Natural killer cell (primary cell): ENCODE measurements at regions not wholly inside any gene's neighbourhood (a gene's known extent, or its start where the extent isn't known, plus 50 kb on each side); places are given as distances from the start of the nearest gene placed in this dataset.
"Not testable (repeated sequence)": the region's sequence is repeated elsewhere in the genome, so short reads cannot be mapped to it uniquely, and the experiment has no call there.

Source experiments
- ATAC-seq, 3 donors: fragments of 150-1000 bp in 2 of 3; fragments of 200-7000 bp in 1 of 3; cut with Tn5 transposase; 1 replicate in 1 of 3; 2 replicates in 2 of 3; pipeline ENCODE4 v1.10.0; 2021; ENCODE audit warnings: mild to moderate bottlenecking in 2 of 3, moderate library complexity in 2 of 3
- DNase-seq, 2 donors: peaks; one replicate each; pipeline versions ENCODE4 v3.0.0 to v3.0.0-alpha.2; 2013 to 2021; ENCODE audit warnings: mixed read lengths in 1 of 2
- H3K27ac ChIP-seq: one replicate; pipeline ENCODE4 v1.5.1; 2013; ENCODE audit warnings: mild to moderate bottlenecking, low read length
- H3K27me3 ChIP-seq: one replicate; pipeline ENCODE4 v1.6.1; 2013; ENCODE audit warnings: low read length; ENCODE audit not compliant: control insufficient read depth, insufficient read depth
- H3K36me3 ChIP-seq: one replicate; pipeline ENCODE4 v1.6.1; 2013; ENCODE audit warnings: low read length; ENCODE audit not compliant: control insufficient read depth, insufficient read depth
- H3K4me1 ChIP-seq: one replicate; pipeline ENCODE4 v1.6.1; 2013; ENCODE audit warnings: low read length; ENCODE audit not compliant: control insufficient read depth, insufficient read depth
- H3K4me3 ChIP-seq: one replicate; pipeline ENCODE4 v1.5.1; 2013; ENCODE audit warnings: low read length
- H3K9me3 ChIP-seq: one replicate; pipeline ENCODE4 v1.6.1; 2013; ENCODE audit warnings: low read length; ENCODE audit not compliant: control insufficient read depth, insufficient read depth
- H3K27ac Mint-ChIP-seq, 2 donors: one replicate each; pipeline ENCODE4 v1.8.0; 2022; ENCODE audit warnings: mild to moderate bottlenecking in 2 of 2, mixed read lengths in 2 of 2, moderate library complexity in 1 of 2
- H3K27me3 Mint-ChIP-seq, 2 donors: one replicate each; pipeline ENCODE4 v1.8.0; 2022; ENCODE audit warnings: low read depth in 2 of 2, mixed read lengths in 2 of 2
- H3K36me3 Mint-ChIP-seq: one replicate; pipeline ENCODE4 v1.8.0; 2022; ENCODE audit warnings: mixed read lengths
- H3K4me1 Mint-ChIP-seq, 2 donors: one replicate each; pipeline ENCODE4 v1.8.0; 2022; ENCODE audit warnings: mixed read lengths in 2 of 2
- H3K4me3 Mint-ChIP-seq: one replicate; pipeline ENCODE4 v1.8.0; 2022; ENCODE audit warnings: mild to moderate bottlenecking, moderate library complexity, mixed read lengths
- H3K9me3 Mint-ChIP-seq, 2 donors: one replicate each; pipeline ENCODE4 v1.8.0; 2022; ENCODE audit warnings: mixed read lengths in 2 of 2
- CTCF ChIP-seq: fragments of 200-600 bp; IDR thresholded peaks from one replicate; pipeline ENCODE4 v1.8.0; 2022; ENCODE audit warnings: antibody characterized with exemption
- WGBS: methylation state at CpG from one replicate; pipeline ENCODE4 v1.1.7; 2013; ENCODE audit warnings: missing lambda C conversion rate; ENCODE audit not compliant: insufficient coverage; 5-methylcytosine and 5-hydroxymethylcytosine counted together
- intact Hi-C: fragments of 100-400 bp; cut with micrococcal nuclease; formaldehyde crosslinking; loops from one replicate; pipeline ENCODE4 v1.14.2; 2022

GRCh38 chr6:71808865-71809264, 77.5 kb upstream of the RIMS1 start:
- no peak for DNase-seq
- Histone ChIP-seq H3K27ac (no peak overlapping the region), H3K36me3 (no peaks in the 10 kb centered on the region), H3K4me1 (no peaks in the 10 kb centered on the region), H3K9me3 (peaks cover 4% of the 10 kb centered on the region), H3K27me3 (no peaks in the 10 kb centered on the region), H3K4me3 (no peak overlapping the region)
- 85% methylated on average over 1 of the region's 1 CpG for WGBS
- Mint-ChIP-seq H3K27ac (no peak overlapping the region), H3K36me3 (peaks cover 16% of the 10 kb centered on the region), H3K4me3 (no peak overlapping the region), H3K9me3 (peaks cover 12 to 21% of the 10 kb centered on the region in 2 donors), H3K27me3 (no peaks in the 10 kb centered on the region), H3K4me1 (no peaks in the 10 kb centered on the region)
- intact Hi-C loops, result no loop called here
- ATAC-seq, result no peak
- no peak for TF ChIP-seq CTCF

GRCh38 chr6:71810880-71811279, 75.5 kb upstream of the RIMS1 start:
- no peak overlapping the region for H3K4me3 ChIP-seq
- H3K4me1 ChIP-seq, result no peaks in the 10 kb centered on the region
- H3K9me3 ChIP-seq, result peaks cover 3% of the 10 kb centered on the region
- TF ChIP-seq CTCF, result no peak
- no peaks in the 10 kb centered on the region for H3K27me3 ChIP-seq
- Mint-ChIP-seq H3K4me1 (no peaks in the 10 kb centered on the region), H3K27me3 (no peaks in the 10 kb centered on the region), H3K36me3 (peaks cover 16% of the 10 kb centered on the region), H3K4me3 (no peak overlapping the region), H3K9me3 (peaks cover 16 to 22% of the 10 kb centered on the region in 2 donors), H3K27ac (no peak overlapping the region)
- no peak for DNase-seq
- H3K27ac ChIP-seq, result no peak overlapping the region
- WGBS, result 100% methylated on average over 1 of the region's 1 CpG
- intact Hi-C loops, result no loop called here
- ATAC-seq, result no peak
- H3K36me3 ChIP-seq, result no peaks in the 10 kb centered on the region

GRCh38 chr6:71822625-71823024, 63.7 kb upstream of the RIMS1 start:
- no peak overlapping the region for H3K4me3 ChIP-seq
- TF ChIP-seq CTCF, result no peak
- WGBS, result 100% methylated on average over 1 of the region's 2 CpGs
- H3K27ac Mint-ChIP-seq, result no peak overlapping the region
- H3K4me1 ChIP-seq, result no peaks in the 10 kb centered on the region
- no peaks in the 10 kb centered on the region for H3K36me3 ChIP-seq
- H3K9me3 Mint-ChIP-seq, result peaks cover 9 to 13% of the 10 kb centered on the region in 2 donors
- ATAC-seq, result no peak
- no peaks in the 10 kb centered on the region for H3K27me3 ChIP-seq
- DNase-seq, result no peak
- H3K4me1 Mint-ChIP-seq, result no peaks in the 10 kb centered on the region
- no peak overlapping the region for H3K4me3 Mint-ChIP-seq
- no peak overlapping the region for H3K27ac ChIP-seq
- no peaks in the 10 kb centered on the region for H3K36me3 Mint-ChIP-seq
- intact Hi-C loops, result no loop called here
- H3K27me3 Mint-ChIP-seq, result no peaks in the 10 kb centered on the region
- H3K9me3 ChIP-seq, result peaks cover 3% of the 10 kb centered on the region

- ATAC-seq, H3K36me3 ChIP-seq, H3K27ac ChIP-seq, H3K27me3 ChIP-seq, H3K4me1 Mint-ChIP-seq, H3K4me1 ChIP-seq, H3K27me3 Mint-ChIP-seq, H3K27ac Mint-ChIP-seq, H3K4me3 ChIP-seq, intact Hi-C loops, H3K4me3 Mint-ChIP-seq, DNase-seq, H3K9me3 ChIP-seq: not testable (repeated sequence)
- peaks cover 13% of the 10 kb centered on the region for H3K36me3 Mint-ChIP-seq
- WGBS, result 93% methylated on average over 23 of the region's 25 CpGs
- H3K9me3 Mint-ChIP-seq, result peaks cover 9 to 15% of the 10 kb centered on the region in 2 donors
Measured at GRCh38 chr6:71832110-71832764, 54.1 kb upstream of the RIMS1 start.
